GM18870 (cell line): ENCODE measurements at regions not wholly inside any gene's neighbourhood (a gene's known extent, or its start where the extent isn't known, plus 50 kb on each side); places are given as distances from the start of the nearest gene placed in this dataset.

Experiments
- ATAC-seq: cut with Tn5 transposase; IDR thresholded peaks from one replicate; pipeline ENCODE4 v1.9.1; 2021; ENCODE audit warnings: moderate library complexity; ENCODE audit not compliant: unreplicated experiment

GRCh38 chr3:146854523-146854922 lies 249.4 kb upstream of the PLSCR5 start:
- no peak for ATAC-seq

- no peak for ATAC-seq
These were observed 246.5 kb upstream of the PLSCR5 start for GRCh38 chr3:146851665-146852064.

GRCh38 chr3:146845361-146845760 lies 240.2 kb upstream of the PLSCR5 start:
- no peak for ATAC-seq

GRCh38 chr3:146843476-146843875 lies 238.3 kb upstream of the PLSCR5 start:
- no peak for ATAC-seq

GRCh38 chr3:146839727-146840375 lies 234.7 kb upstream of the PLSCR5 start:
- no peak for ATAC-seq

GRCh38 chr3:146838221-146838620 lies 233.1 kb upstream of the PLSCR5 start:
- ATAC-seq: no peak

GRCh38 chr3:146834917-146835316 lies 229.8 kb upstream of the PLSCR5 start:
- no peak for ATAC-seq

GRCh38 chr3:146832857-146833458 lies 227.8 kb upstream of the PLSCR5 start:
- no peak for ATAC-seq

- no peak for ATAC-seq
These were observed 226.5 kb upstream of the PLSCR5 start for GRCh38 chr3:146831659-146832058.

- no peak for ATAC-seq
These were observed 225.1 kb upstream of the PLSCR5 start for GRCh38 chr3:146830231-146830630.

- no peak for ATAC-seq
These were observed 222.7 kb upstream of the PLSCR5 start for GRCh38 chr3:146827836-146828235.

GRCh38 chr3:146823622-146824021 lies 218.5 kb upstream of the PLSCR5 start:
- no peak for ATAC-seq

- no peak for ATAC-seq
These were observed 213.7 kb upstream of the PLSCR5 start for GRCh38 chr3:146818866-146819265.

GRCh38 chr3:146818301-146818700 lies 213.2 kb upstream of the PLSCR5 start:
- ATAC-seq: no peak

GRCh38 chr3:146817704-146818103 lies 212.6 kb upstream of the PLSCR5 start:
- ATAC-seq: no peak

- no peak for ATAC-seq
These were observed 209.6 kb upstream of the PLSCR5 start for GRCh38 chr3:146814601-146815315.

- no peak for ATAC-seq
These were observed 208.3 kb upstream of the PLSCR5 start for GRCh38 chr3:146813496-146813895.

- ATAC-seq: no peak
These were observed 198.6 kb upstream of the PLSCR5 start for GRCh38 chr3:146803745-146804144.

- no peak for ATAC-seq
These were observed 196.3 kb upstream of the PLSCR5 start for GRCh38 chr3:146801492-146801891.

GRCh38 chr3:146800484-146800883 lies 195.3 kb upstream of the PLSCR5 start:
- ATAC-seq: no peak

GRCh38 chr3:146796078-146796477 lies 190.9 kb upstream of the PLSCR5 start:
- no peak for ATAC-seq

GRCh38 chr3:146783446-146783845 lies 178.3 kb upstream of the PLSCR5 start:
- ATAC-seq: no peak
